ENCODE measurements at regions not wholly inside any gene's neighbourhood (a gene's known extent, or its start where the extent isn't known, plus 50 kb on each side); places are given as distances from the start of the nearest gene placed in this dataset.
A peak's percentile ranks its signal among the peaks of the same experiment; 100 is the strongest.

DNA sequence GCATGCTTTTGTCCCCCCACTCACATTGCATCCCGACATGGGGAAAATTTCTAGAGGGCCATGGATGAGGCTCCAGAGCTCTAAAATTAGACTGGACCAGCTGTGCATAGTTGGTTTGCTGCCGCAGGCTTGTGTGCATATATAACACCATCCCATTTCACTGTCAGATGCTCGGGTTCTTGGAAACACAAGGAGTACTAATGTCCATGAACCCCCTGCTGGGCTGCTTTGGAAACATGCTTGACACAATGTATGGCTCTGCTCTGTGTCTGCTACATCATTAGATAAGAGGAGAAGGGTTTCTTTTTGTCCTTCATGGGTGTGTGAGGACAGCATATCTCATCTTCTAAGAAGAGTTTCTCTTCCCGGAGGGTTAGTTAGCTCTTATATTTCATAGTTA, 292.1 kb upstream of the RORB start:
- H3K4me2 ChIP-seq, result no peak overlapping the region
- no peak for ATAC-seq
- no peak overlapping the region for H3K27ac Mint-ChIP-seq
- no peaks in the 10 kb centered on the region for H3K36me3 Mint-ChIP-seq (ENCODE audit: low read depth)
- H3K27ac ChIP-seq (ENCODE audit: low read depth), result no peak overlapping the region
- peaks cover 10% of the 10 kb centered on the region for H3K4me1 ChIP-seq (ENCODE audit: insufficient read depth)
- H3K4me3 ChIP-seq, result no peak overlapping the region
- H3K79me2 ChIP-seq (replicated peaks; ENCODE audit: insufficient read depth), result no peaks in the 10 kb centered on the region
- H3F3A ChIP-seq (replicated peaks; ENCODE audit: low read depth), result no peaks in the 10 kb centered on the region
- no peak overlapping the region for H2AFZ ChIP-seq
- H4K20me1 ChIP-seq (replicated peaks; ENCODE audit: insufficient read depth), result no peaks in the 10 kb centered on the region
- H3K9me3 Mint-ChIP-seq, result no peaks in the 10 kb centered on the region
- peaks cover 7% of the 10 kb centered on the region for H3K4me1 Mint-ChIP-seq
- TF ChIP-seq JUNB (IDR thresholded peaks at IDR 0.05; ENCODE audit: unreplicated experiment) (no peak), ZNF331 (CRISPR knock-in tag; IDR thresholded peaks at IDR 0.05; ENCODE audit: low read depth) (no peak), EZH2 (IDR thresholded peaks at IDR 0.05; ENCODE audit: low read depth, unreplicated experiment) (no peak), STAT1 (IDR thresholded peaks at IDR 0.05; ENCODE audit: unreplicated experiment) (no peak), EZH2phosphoT487 (IDR thresholded peaks at IDR 0.05; ENCODE audit: unreplicated experiment) (no peak), ZNF114 (CRISPR knock-in tag; IDR thresholded peaks at IDR 0.05) (no peak), POLR2AphosphoS5 (IDR thresholded peaks at IDR 0.05; ENCODE audit: low read depth) (no peak)
- TF ChIP-seq, protein P1, sequence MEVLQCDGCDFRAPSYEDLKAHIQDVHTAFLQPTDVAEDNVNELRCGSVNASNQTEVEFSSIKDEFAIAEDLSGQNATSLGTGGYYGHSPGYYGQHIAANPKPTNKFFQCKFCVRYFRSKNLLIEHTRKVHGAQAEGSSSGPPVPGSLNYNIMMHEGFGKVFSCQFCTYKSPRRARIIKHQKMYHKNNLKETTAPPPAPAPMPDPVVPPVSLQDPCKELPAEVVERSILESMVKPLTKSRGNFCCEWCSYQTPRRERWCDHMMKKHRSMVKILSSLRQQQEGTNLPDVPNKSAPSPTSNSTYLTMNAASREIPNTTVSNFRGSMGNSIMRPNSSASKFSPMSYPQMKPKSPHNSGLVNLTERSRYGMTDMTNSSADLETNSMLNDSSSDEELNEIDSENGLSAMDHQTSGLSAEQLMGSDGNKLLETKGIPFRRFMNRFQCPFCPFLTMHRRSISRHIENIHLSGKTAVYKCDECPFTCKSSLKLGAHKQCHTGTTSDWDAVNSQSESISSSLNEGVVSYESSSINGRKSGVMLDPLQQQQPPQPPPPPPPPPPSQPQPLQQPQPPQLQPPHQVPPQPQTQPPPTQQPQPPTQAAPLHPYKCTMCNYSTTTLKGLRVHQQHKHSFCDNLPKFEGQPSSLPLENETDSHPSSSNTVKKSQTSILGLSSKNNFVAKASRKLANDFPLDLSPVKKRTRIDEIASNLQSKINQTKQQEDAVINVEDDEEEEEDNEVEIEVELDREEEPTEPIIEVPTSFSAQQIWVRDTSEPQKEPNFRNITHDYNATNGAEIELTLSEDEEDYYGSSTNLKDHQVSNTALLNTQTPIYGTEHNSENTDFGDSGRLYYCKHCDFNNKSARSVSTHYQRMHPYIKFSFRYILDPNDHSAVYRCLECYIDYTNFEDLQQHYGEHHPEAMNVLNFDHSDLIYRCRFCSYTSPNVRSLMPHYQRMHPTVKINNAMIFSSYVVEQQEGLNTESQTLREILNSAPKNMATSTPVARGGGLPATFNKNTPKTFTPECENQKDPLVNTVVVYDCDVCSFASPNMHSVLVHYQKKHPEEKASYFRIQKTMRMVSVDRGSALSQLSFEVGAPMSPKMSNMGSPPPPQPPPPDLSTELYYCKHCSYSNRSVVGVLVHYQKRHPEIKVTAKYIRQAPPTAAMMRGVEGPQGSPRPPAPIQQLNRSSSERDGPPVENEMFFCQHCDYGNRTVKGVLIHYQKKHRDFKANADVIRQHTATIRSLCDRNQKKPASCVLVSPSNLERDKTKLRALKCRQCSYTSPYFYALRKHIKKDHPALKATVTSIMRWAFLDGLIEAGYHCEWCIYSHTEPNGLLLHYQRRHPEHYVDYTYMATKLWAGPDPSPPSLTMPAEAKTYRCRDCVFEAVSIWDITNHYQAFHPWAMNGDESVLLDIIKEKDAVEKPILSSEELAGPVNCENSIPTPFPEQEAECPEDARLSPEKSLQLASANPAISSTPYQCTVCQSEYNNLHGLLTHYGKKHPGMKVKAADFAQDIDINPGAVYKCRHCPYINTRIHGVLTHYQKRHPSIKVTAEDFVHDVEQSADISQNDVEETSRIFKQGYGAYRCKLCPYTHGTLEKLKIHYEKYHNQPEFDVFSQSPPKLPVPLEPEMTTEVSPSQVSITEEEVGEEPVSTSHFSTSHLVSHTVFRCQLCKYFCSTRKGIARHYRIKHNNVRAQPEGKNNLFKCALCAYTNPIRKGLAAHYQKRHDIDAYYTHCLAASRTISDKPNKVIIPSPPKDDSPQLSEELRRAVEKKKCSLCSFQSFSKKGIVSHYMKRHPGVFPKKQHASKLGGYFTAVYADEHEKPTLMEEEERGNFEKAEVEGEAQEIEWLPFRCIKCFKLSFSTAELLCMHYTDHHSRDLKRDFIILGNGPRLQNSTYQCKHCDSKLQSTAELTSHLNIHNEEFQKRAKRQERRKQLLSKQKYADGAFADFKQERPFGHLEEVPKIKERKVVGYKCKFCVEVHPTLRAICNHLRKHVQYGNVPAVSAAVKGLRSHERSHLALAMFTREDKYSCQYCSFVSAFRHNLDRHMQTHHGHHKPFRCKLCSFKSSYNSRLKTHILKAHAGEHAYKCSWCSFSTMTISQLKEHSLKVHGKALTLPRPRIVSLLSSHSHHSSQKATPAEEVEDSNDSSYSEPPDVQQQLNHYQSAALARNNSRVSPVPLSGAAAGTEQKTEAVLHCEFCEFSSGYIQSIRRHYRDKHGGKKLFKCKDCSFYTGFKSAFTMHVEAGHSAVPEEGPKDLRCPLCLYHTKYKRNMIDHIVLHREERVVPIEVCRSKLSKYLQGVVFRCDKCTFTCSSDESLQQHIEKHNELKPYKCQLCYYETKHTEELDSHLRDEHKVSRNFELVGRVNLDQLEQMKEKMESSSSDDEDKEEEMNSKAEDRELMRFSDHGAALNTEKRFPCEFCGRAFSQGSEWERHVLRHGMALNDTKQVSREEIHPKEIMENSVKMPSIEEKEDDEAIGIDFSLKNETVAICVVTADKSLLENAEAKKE (CRISPR knock-in tag; IDR thresholded peaks at IDR 0.05), result no peak
- TF ChIP-seq, protein P2, sequence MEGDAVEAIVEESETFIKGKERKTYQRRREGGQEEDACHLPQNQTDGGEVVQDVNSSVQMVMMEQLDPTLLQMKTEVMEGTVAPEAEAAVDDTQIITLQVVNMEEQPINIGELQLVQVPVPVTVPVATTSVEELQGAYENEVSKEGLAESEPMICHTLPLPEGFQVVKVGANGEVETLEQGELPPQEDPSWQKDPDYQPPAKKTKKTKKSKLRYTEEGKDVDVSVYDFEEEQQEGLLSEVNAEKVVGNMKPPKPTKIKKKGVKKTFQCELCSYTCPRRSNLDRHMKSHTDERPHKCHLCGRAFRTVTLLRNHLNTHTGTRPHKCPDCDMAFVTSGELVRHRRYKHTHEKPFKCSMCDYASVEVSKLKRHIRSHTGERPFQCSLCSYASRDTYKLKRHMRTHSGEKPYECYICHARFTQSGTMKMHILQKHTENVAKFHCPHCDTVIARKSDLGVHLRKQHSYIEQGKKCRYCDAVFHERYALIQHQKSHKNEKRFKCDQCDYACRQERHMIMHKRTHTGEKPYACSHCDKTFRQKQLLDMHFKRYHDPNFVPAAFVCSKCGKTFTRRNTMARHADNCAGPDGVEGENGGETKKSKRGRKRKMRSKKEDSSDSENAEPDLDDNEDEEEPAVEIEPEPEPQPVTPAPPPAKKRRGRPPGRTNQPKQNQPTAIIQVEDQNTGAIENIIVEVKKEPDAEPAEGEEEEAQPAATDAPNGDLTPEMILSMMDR (conservative IDR thresholded peaks at IDR 0.05; ENCODE audit: low read depth in 2 of 2), result no peak
- H3K27me3 Mint-ChIP-seq (ENCODE audit: insufficient read depth, low read depth, poor library complexity), result peaks cover 1% of the 10 kb centered on the region
- H3K9me2 ChIP-seq (ENCODE audit: insufficient read depth), result peaks cover 10% of the 10 kb centered on the region; the same call in 1 of the 2 replicates
- H3K4me3 Mint-ChIP-seq, result no peak overlapping the region
- H3K36me3 ChIP-seq (ENCODE audit: insufficient read depth), result no peaks in the 10 kb centered on the region
- no peaks in the 10 kb centered on the region for H3K27me3 ChIP-seq (ENCODE audit: insufficient read depth)
- peak; percentile 30 for DNase-seq (ENCODE audit: low spot score)
